Stimulated activated CD8-positive, alpha-beta memory T cell treated with anti-CD3 and anti-CD28 coated beads, Interleukin-15, amount 100 ng/mL, for 4 hours (primary cell): ENCODE measurements at regions not wholly inside any gene's neighbourhood (a gene's known extent, or its start where the extent isn't known, plus 50 kb on each side); places are given as distances from the start of the nearest gene placed in this dataset.
"Not testable (repeated sequence)": the region's sequence is repeated elsewhere in the genome, so short reads cannot be mapped to it uniquely, and the experiment has no call there.

ENCODE experiments used
- DNase-seq, 2 donors: peaks; one replicate each; pipeline ENCODE4 v3.0.0-alpha.2; 2020; ENCODE audit warnings: low read depth in 2 of 2

GRCh38 chr6:25157842-25158241 lies 121.3 kb upstream of the CARMIL1 start:
- no peak for DNase-seq

- DNase-seq: not testable (repeated sequence)
These were observed 119.0 kb upstream of the CARMIL1 start for GRCh38 chr6:25160134-25160533.

DNA sequence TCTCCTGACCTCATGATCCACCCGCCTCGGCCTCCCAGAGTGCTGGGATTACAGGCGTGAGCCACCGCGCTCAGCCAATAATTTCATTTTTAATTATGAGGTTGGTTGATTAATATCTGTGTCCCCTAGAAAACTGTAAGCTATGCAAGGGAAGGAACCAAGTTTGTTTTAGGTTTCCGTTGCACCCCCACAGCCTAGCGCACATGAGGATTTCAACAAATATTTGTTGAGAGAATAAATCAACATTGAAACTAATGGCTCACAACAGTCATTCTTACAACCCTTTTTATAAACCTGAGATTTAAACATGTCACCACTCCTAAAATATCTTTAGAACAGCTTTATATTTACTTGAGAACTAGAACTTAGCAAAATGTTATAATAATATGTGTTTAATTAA lies 114.0 kb upstream of the CARMIL1 start:
- no peak for DNase-seq

DNA sequence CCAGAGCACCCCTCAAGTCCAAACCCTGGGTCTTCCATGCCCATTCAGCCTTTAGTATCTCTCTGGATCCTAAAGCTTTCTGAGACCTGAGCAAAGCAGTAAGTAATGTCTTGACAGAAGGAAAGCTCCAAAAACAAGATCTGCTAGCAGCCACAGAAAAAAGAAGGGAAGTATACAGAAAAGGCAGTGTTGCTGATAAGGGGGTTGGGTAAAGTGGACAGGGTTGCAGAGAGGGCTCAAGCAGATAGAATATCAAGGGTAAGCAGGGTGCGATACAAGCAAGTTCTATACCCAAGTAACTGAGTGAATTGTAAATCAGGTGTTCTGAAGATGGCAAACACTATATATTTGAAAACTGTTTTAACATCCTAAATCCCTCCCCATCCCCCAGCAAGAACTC lies 113.4 kb upstream of the CARMIL1 start:
- DNase-seq: no peak

DNA sequence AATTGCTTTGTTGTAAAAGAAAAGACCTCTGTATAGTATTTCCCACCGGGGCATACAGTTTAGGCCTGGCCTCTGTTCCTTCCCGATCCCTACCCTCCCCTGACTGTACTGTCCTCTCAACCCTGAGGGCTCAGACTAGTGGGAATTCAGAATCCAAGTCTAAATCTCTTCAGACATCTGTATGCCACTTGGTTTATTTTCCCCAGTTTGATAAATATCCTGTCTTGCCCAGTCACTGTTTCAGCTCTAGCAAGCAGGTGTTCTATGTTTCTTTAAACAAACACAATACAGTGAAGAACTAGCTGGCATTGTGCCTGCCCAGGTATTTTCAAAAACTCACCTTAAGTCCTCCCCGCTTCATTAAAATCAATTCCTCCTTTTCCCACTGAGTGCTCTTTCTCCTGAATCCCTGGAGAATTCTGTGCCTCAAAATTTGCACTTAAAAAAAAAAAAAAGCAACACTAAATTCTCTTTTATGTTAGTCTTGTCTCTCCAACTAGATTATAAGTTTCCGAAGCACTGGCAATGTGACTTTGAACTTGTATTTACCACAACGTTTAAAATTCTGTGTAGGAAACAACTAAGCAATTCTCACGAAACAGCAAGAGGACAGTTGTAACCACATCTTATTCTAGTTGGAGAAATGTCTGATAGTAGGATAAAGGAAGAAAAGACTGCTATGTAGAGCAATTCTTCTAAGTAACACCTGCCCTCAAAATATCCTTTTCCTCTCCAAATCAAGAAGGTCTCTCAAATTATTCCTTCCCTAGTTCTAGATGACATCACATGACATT lies 112.0 kb upstream of the CARMIL1 start:
- DNase-seq: no peak

GRCh38 chr6:25167961-25168360 lies 111.2 kb upstream of the CARMIL1 start:
- DNase-seq: no peak

DNA sequence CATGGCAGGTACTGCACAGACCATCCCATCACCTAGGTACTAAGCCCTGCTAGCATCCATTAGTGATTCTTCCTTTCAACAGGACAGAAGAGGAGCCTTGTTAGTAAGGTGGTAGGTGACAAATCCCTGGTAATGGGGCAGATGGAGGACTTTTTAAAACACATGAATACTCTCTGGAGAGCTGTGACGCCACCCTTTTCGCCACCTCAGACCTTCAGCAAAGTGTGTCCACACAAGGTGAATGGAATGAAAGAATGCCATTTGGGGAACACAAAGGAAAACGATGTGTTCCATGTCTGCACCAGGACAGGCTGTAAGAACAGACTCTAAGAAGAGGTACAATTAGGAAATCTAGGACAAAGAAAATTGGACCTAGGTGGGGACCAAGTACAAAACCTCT lies 110.5 kb upstream of the CARMIL1 start:
- no peak for DNase-seq

- no peak for DNase-seq
These were observed 109.6 kb upstream of the CARMIL1 start for GRCh38 chr6:25169553-25169952.

DNA sequence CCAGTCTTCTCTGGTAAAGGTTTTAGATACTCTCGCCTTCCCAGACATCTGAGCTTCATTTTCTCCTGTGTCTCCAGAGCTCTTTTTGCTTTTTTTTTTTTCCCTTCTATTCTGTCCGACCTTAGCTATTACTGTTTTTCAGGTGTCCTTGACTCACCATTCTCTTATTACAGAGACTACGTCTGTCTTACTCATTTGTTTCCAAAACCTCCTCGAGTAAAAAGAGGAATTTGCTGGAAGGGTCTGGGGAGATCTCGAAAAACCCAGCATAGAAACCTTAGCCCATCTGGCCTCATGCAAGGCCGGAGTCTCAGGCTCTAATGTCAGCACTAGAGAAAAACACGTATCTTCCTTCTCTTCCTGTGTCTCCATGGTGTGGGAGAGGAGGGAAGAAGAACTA lies 109.2 kb upstream of the CARMIL1 start:
- no peak for DNase-seq

GRCh38 chr6:25170640-25171039 lies 108.5 kb upstream of the CARMIL1 start:
- DNase-seq: no peak

DNA sequence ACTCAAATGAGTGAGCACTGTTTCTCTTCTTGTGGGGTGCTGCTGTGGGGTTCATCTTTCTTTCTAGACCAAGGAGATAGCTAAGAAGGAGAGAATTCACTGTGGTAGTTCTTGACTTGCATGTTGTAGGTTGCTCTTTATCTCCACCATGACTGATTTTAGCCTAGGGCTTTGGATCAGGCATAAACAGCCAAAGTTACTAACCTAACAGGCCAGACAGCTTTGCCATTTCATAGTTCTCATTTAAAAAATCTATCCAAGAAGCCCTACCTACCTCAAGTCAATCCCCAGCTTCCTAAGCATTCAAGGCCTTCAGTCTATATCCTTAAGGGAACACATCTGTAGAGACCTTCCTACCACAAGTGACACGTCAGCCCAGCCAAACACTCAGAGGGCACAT lies 107.9 kb upstream of the CARMIL1 start:
- DNase-seq: no peak

DNA sequence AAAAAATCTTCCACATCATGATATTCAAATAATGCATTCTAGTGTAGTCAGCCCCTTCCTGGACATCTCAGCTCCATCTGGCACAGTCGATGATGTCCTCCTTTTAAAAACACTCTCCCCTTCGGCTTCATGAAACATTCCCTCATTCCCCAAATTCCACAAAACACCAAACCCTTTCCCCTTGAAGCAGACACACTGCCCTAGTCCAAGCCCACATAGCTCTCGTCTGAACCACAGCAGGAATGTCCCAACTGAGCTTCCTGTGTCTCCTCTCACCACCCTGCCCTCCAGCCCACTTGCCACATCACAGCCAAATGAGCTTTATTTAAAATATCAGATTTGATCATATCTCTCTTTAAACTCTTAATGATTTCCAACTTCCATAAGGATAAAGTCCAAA lies 106.4 kb upstream of the CARMIL1 start:
- no peak for DNase-seq

- DNase-seq: no peak
These were observed 105.9 kb upstream of the CARMIL1 start for GRCh38 chr6:25173246-25173645.

- no peak for DNase-seq
These were observed 105.2 kb upstream of the CARMIL1 start for GRCh38 chr6:25173951-25174474.

DNA sequence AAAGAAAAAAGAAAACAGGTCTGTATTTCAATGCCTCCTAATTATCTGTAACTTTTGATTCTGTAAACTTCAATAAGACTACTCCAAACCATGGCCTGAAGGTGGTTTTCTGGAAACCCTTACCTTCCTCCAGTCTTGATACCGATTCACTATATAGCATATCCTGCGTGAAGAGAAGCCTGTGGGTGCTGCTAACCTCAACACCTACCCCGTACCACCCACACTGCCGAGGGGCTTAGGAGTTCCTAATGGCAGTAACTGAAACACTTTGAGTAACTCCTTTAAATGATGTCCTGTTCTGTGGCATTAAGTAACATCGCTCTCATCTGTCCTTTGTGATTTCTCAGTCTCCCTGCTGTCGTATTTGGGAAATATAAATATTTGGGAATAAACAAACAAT lies 104.5 kb upstream of the CARMIL1 start:
- no peak for DNase-seq

DNA sequence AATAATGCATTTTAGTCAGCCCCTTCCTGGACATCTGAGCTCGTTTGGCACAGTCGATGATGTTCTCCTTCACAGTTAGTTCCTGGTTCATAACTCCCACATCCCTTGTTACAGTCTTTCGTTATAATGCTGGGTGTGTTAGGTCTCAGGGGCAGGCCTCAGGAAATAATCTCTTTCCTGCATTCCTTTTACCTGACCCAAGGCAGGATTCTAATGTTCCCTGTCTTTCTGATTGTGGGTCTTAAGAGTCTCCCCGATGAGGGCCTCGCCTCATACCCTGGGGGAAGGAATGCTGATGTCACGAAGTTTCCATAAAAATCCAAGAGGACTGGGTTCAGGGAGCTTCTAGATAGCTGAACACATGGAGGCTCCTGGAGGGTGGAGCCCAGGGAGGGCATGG lies 104.0 kb upstream of the CARMIL1 start:
- DNase-seq: no peak

GRCh38 chr6:25175681-25176080 lies 103.5 kb upstream of the CARMIL1 start:
- DNase-seq: no peak

DNA sequence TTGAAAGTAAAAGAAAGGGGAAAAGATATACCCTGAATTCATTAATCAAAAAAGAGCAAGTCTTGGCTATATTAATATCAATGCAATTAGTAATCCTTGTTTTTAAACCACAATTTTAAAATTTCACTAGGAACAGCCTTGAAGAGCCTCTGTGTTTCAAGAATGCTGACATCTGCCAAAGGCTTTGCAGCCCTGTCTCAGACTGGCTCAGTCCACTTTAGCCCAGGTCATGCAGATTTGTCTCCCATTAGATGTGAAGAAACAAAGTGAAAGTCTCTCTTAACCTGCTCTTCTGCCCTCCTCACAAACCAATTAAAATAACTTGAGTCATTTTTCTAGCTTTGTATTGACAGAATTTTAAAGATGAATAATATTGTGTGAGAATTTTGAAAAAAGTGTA lies 102.7 kb upstream of the CARMIL1 start:
- DNase-seq: no peak

DNA sequence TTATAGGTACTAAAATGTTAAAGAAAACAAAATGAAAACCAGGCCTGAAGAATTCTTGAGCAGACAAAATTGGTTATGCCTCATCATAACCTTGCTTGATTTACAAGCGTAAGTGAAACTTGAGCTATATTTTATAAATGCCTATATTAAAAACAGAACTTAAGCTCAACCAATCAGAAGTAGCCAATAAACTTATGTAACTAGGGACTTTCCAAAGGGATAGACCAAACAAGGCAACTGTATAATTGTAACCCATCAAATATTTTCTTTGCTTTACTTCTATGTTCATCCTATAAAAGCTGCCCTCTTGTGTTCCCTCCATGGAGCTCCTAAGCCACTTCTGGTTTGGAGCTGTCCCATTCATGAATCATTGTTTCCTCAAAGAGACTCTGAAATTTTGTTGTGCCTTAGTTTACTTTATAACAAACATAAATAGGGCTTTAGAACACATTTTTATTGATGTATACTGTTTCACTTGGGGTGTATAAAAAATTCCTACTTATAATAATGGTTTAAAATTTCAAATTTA lies 101.6 kb upstream of the CARMIL1 start:
- DNase-seq: no peak

- no peak for DNase-seq
These were observed 100.7 kb upstream of the CARMIL1 start for GRCh38 chr6:25178336-25179035.

- DNase-seq: no peak
These were observed 100.0 kb upstream of the CARMIL1 start for GRCh38 chr6:25179051-25179778.

DNA sequence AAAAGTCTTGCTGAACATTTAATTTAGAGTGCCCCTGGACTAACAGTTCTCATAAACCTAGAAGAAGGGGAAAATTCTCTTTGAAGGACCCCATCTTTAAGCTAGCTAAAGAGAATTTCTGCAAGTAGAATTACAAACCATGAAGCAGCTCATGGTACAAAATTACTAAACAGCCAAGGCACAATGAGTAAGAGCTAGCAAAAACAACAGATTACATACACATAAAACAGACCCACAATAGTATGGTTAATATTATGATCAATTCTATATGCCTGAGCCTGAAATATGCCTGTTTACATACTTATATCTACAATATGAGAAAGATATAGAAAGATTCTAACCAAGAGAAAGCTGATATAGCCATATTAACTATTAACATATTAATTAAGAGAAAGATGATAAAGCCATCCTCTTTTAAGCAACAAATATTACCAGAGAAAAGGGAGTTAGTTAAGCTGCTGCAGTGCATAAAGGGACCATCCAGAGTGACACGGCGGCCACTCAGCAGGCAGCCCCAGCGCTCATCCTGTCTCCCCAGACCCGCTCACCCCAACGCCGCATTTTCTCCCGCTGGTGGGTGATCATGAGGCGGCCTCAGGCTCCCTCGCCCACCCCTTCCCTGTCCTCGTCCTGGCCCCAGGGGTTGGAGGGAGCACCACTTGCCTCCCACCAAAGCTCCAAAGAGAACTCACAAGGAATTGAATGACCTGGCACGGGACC lies 98.4 kb upstream of the CARMIL1 start:
- no peak for DNase-seq
